ENCODE measurements at regions not wholly inside any gene's neighbourhood (a gene's known extent, or its start where the extent isn't known, plus 50 kb on each side); places are given as distances from the start of the nearest gene placed in this dataset.
"Not testable (repeated sequence)": the region's sequence is repeated elsewhere in the genome, so short reads cannot be mapped to it uniquely, and the experiment has no call there.

DNA sequence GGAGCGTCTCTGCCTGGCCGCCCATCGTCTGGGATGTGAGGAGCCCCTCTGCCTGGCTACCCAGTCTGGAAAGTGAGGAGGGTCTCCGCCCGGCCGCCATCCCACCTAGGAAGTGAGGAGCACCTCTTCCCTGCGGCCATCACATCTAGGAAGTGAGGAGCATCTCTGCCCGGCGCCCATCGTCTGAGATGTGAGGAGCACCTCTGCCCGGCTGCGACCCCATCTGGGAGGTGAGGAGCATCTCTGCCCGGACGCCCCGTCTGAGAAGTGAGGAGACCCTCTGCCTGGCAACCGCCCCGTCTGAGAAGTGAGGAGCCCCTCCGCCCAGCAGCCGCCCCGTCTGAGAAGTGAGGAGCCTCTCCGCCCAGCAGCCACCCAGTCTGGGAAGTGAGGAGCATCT lies 84.5 kb downstream of the IDS start:
- not testable (repeated sequence) for DNase-seq

DNA sequence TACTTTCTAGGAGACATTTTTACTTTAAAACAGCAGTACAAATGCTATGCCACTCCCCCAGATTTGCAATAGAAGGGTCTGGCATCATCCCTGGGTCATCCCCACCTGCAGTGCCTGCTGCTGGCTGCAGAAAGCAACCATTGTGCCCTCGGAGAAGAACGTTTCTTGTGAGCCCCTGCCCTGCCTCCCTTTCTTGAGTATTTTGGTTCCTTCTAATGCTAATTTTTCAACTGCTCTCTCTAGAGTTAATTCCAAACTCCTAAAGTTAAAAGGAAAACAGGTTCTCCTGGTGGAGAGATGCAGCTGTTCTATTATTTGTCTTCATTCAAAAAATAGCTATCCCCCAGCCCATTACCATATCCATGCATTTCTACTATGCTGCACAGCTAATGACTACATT lies 107.1 kb downstream of the IDS start:
- DNase-seq = no peak

DNA sequence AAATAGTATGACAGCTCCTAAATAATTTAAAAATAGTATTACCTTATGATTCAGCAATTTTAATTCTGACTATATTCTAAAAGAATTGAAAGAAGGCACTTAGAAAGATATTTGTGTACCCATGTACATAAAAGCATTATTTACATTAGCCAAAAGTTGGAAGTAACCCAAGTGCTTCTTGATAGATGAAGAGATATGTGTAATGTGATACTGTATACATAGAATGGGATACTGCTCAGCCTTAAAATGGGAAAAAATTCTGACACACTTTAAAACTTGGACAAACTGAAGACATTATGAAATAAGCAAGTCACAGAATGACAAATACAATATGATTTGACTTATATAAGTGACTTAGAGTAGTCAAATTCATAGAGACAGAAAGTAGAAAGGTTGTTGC lies 112.2 kb downstream of the IDS start:
- no peak for DNase-seq

GRCh38 chrX:149383852-149384251 lies 121.3 kb downstream of the IDS start:
- DNase-seq = no peak

DNA sequence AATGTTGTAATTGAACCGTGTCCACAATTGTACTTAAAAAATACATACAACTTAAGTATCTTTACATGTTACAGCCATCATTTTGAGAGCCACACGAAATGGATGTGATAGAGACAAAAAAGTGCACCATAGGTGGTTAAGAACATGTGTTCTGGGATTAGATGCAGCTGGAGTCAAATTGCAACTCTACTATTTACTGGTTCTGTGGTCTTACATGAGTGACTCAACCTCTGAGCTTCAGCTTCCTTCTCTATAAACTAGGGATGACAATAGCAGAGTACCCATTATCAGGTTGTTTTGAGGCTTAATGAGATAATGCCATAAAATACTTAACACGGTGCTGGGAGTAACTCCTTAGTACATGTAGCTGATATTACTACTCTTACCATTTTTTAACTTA lies 130.4 kb downstream of the IDS start:
- DNase-seq = no peak

DNA sequence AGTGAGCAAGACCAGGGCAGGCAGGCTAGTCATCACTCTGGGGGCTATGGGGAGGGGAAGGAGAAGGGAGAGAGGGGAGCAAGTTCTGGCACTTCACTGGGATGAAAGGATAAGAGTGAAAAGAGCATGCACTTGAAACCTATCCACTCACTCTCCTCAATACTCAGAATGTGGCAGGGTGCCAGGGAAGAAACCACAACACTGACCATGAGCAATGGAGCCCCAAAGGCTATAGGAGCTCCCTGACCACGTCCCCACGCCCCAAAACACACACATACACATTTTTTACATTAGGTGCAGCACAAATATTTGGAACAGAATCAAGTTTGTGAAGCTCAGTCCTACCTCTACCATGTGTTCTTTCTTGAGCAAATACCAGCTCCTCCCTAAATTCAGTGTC lies 132.2 kb downstream of the IDS start:
- no peak for DNase-seq

DNA sequence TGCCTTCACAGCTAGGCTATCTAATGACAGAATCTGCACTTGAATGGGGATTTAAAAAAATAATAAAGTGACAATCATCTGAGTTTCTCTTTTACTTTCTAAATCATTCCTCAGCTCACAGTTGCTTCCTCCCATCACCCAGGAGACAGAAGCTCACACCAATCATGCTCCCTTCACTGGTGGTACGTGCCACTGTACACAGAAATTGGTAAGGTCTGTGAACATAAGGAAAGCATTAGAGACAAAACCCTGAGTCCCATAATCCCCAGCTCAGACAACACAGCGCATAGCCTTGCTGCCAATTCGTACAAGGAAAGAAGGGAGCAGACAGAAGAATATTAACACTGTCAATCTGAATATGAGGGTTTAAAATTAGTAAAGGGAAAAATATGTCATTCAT lies 133.1 kb downstream of the IDS start:
- no peak for DNase-seq

DNA sequence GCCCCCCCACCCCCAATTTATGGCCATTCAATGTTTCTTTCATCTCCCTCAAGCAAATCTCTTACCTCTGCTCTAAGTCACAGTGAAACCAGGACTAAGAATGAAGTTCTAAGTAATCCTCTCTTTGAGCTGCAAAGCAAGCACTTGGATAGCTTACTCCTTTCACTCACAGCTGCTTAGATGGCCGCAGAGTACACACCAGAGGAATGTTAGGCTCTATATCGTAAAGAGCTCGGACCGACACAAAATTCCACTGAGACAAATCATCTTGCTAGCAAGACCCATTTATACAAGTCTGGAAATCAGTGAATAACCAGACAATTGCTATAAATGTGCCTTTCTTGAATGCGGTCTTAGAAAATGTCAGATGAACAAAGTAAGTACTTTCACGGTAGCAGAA lies 135.0 kb downstream of the IDS start:
- DNase-seq = no peak

DNA sequence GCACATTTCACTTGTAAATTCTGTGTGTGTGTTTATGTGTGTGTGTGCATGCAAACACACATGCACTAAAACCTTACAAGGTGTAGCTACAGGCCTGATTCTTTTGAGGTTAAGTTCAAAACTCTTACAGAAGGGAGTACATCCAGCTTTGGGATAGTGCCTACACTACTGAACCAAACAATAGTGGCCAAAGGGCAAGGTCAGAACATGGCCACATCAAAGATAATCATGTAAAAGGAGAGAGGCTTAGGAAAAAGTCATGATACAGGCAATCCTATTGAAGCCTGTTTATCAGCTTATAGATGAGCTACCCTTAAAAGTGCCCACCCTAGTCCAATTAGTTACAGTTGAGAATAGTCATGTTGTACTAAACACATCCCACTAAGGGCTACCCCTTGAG lies 139.6 kb downstream of the IDS start:
- no peak for DNase-seq

DNA sequence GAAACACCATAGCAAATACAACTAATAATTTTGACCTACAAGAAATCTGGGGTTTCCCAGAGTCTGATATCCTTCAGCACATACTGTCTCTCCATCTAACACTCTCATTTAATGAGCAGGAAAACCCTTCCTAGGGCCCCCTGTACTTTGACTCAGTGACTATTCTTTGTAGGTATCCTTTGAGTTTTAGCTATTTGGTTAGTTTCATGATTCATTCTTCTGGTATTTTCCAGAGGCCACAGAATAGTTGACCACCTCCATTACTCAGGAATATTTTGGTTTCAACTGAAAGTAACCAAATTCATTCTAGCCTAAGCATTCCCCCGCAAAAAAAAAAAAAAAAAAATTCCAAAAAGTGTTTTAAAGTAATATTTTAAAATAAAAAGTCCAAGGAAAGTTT lies 140.0 kb downstream of the IDS start:
- no peak for DNase-seq

DNA sequence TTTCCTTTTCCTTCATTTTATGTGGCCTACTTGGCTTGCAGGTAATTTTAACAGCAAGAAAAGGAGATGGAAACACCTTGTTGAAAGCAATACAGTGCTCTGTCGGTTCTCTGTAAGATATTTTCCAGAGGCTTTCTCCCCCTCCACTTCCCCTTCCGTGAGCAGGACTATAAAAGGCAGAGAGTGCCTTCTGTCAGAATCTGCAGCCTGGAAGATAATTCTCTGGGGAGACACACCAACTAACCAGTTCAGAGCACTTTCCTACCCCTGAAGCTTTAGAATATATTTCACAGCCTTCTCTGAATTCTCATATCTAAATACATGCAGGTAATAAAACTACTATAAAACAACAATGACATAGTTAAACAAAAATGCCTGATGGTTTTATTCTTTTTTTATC lies 141.1 kb downstream of the IDS start:
- DNase-seq = no peak

- no peak for DNase-seq
These were observed 158.8 kb downstream of the IDS start for GRCh38 chrX:149346306-149346705.

DNA sequence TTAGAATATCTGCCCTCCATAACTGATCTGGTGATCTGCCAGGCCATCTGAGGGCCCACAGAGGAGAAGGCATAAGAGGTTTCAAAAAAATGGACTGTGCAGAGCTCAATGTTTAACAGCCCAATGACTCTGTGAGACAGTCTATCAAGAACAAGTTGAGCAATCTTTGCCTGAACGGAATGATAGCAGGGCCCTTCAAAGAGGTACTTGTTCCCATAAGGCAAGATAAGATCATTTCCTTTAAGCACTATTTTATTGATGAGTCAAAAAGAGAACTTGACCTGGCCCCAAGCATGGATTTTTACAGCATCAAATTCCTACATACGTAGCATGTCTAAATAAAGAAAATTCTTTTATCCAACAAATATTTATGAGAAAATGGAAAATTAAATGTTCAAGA lies 182.8 kb downstream of the IDS start:
- DNase-seq = no peak

GRCh38 chrX:149313871-149314371 lies 191.2 kb downstream of the IDS start:
- DNase-seq = no peak

- no peak for DNase-seq
These were observed 192.1 kb downstream of the IDS start for GRCh38 chrX:149312988-149313387.

DNA sequence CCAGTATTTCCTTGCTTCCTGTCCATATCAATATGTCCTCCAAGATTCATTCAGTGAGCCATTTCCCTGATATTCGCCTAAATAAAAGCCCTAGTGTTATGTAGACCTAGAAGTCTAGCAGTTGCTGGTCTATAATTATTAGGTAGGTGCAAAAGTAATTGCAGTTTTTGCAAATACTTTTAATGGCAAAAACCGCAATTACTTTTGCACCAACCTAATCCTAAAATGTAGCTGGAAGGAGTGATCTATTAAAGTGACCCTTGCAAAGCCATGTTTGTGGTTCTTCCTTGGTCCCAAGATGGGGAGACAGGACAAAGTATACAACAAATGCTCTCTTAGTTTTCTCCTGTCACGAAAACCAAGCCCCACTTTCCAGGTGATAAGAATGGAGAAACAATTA lies 193.0 kb downstream of the IDS start:
- DNase-seq = no peak

DNA sequence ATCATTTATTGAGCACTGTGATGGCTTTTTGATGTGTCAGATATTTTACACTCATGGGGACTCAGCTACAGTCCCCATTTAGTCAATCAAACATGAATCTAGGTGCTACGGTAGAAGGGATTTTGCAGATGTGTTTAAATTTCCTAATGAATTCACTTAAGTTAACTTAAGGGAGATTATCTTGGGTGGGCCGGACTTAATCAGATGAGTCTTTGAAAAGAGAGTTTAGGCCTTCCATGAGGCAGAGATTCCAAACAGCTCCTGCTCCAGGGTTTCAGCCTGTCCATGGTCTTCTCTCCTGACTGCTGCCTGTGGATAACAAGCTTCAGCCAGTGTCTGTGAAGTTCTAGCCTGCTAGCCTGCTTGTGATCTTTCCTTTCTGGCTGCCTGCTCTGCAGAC lies 202.4 kb downstream of the IDS start:
- no peak for DNase-seq

GRCh38 chrX:149298111-149298510 lies 207.0 kb downstream of the IDS start:
- DNase-seq = no peak

DNA sequence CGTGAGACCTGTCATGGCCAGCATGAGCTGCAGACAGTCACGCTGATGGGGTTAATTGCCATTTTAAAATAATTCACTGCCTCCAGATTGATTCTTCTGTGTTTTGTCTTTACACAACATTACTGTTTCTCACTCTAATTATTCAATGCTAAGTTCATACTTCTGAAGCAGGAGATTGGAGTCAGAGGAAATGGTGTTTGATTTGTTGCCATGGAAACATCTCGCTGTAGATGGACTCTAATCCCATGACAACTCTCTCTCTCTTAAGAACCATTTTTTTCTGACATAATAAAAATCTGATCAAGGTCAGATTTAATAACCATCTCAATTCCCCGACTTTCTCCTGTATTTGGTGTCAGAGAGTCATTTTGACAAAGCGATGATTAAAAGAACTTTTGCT lies 209.0 kb downstream of the IDS start:
- no peak for DNase-seq

DNA sequence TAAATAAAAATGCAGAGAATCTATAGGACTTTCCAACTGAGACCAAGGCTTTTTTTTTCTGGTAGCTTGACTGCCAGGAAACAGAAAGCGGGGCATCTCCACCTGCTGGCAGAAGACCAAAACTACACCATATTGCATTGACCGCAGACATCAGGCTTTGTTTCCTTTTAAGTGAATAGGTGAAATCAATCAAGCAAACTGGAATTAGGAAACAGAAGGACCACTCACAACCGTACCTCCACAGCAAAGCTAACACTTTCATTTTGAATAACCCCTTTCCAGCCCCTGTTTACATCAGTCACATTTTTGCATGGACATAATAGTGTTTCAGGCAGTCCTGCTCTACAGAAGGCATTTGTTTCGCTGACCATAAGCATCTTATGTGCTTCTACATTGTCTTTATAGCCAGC lies 218.2 kb downstream of the IDS start:
- peak; percentile 47 for DNase-seq

DNA sequence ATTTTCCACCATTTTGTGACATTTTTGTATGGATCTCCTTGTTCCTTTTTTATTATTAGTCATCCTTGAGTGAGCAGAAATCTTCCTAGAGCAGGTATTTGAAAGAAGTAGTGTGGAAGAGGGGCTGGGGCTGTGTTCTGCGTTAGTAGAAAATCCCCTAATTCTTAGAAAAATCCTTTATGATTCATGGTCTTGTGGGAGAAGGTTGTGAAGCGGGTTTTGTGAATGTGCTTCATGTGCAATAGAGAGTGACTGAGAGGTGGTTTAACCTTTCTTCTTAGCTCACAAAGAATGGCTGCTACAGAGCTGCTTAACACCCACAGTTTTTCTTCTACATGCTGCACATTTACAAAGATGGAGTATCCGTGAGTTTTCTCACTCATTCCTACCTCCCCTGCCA lies 220.5 kb downstream of the IDS start:
- peak; percentile 3 for DNase-seq

DNA sequence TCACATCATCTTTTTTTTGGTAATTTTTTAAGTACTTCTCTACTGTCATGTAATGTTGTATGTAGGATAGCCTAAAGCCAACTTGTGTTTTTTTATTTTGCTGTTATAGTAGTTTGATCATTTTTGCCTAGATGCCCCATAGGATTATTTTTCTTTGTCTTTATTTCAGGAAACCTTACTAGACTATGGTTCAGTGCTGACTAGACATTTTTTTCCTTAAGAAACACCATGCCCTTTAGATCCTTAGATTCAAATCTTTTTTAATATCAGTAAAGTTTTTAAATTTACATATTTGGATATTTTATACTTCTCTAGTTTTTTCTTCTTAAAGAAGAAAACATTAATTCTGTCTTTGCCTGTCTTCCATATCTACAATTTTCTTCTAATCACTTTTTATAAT lies 221.3 kb downstream of the IDS start:
- no peak for DNase-seq

DNA sequence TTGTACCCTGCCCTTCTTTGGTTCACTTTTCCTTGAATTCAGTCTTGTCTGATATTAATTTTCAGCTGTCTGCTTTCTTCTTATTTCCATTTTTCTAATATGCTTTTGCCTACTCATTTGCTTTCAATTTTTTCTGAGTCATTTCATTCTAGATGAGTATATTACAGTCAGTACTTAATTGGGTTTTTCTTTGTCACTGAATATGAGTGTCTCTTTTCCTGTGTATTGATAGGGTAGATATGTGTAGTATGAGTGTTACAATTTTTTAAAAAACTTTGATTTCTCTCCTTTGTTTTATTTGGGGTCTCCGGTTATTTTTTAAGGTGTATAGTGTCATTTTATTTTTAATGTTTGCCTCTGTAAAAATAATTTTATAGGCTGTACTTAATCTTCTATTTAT lies 222.2 kb downstream of the IDS start:
- DNase-seq = no peak

- DNase-seq = no peak
These were observed 225.1 kb downstream of the IDS start for GRCh38 chrX:149280011-149280410.

DNA sequence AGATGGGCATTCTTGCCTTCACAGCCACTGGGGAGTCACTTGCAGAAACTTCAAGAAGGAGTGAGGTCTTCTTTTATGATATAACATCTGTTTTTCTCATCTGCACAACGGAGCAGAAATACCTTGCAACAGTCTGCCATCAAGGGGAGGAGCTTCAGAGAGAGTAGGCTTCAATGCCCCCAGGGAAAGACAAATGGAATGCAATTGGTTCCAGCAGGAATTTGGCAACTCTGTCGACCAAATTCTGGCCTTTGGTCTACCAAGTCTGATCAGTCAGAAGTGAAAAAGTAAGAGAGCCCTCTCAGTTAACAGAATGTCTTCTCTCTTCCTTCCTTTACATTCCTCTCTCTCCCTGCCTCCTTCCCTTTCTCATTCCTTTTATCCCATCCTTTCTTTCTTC lies 229.3 kb downstream of the IDS start:
- DNase-seq = no peak

- DNase-seq = no peak
These were observed 230.5 kb downstream of the IDS start for GRCh38 chrX:149274516-149275105.

Measured in activated CD4-positive, alpha-beta T cell treated with anti-CD3 and anti-CD28 coated beads for 48 hours (primary cell).